HG03565 (cell line): ENCODE measurements at regions not wholly inside any gene's neighbourhood (a gene's known extent, or its start where the extent isn't known, plus 50 kb on each side); places are given as distances from the start of the nearest gene placed in this dataset.

ENCODE experiments used
- ATAC-seq: cut with Tn5 transposase; IDR thresholded peaks from one replicate; pipeline ENCODE4 v1.9.1; 2021; ENCODE audit warnings: mild to moderate bottlenecking, moderate library complexity; ENCODE audit not compliant: unreplicated experiment

GRCh38 chr5:89260254-89260653, 377.3 kb upstream of the MEF2C start:
- ATAC-seq, result no peak

GRCh38 chr5:89255845-89256463, 373.0 kb upstream of the MEF2C start:
- ATAC-seq, result no peak

- ATAC-seq, result no peak
Measured at GRCh38 chr5:89253666-89254352, 370.8 kb upstream of the MEF2C start.

DNA sequence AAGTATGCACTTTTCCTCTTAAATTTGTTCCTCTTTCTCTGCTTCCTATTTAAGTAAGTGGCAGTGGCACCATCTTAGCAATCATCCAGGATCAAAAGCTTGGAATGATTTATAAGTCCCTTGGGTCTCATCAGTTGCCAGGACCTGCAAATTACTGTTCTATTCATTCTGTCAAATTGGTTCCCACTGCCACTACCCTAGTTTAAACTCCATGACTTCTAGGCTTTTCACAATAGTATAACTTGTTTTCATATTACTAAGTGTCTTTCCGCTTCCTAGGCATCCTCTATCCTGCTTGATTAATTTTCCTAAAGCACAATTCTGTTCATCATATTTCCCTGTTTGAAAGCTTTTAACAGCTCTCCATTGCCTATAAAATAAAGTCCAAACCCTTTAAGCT, 363.9 kb upstream of the MEF2C start:
- no peak for ATAC-seq

- ATAC-seq, result no peak
Measured at GRCh38 chr5:89246252-89246651, 363.3 kb upstream of the MEF2C start.

DNA sequence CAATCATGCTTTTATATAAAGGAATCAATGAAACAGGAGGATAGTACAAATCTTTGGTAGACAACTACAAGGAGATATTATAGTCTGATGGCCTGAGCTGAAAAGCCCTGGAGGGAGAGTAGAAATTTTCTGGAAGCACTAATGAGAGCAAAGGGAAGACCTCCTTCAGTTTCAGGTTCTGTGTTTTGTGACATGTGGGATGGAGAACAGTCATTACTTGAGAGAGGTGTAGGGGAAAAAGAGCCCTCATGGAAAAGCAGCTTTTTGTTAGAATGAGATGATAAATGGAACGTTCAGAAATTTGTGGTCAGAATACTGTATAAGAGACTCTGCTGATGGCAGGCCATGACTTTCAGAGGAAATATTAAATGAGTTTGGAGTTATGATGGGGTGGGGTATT, 360.6 kb upstream of the MEF2C start:
- ATAC-seq, result no peak

DNA sequence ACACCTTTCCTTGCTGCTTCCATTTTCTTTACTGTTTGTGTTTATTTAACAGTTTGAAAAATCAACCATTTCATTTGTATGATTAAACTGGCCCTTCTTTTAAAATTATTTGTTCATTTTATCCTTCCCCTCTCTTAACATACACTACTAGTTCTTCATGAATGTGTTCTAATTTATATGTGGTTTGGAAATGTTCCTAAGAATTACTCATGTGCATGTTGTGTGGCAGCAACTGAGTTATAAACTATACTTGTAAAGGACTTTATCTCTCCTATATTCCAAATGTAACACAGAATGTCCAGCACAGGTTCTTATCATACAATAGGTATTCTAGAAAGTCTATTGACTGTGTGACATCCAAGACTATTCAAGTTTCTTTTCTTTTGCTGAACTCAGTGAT, 358.2 kb upstream of the MEF2C start:
- no peak for ATAC-seq

DNA sequence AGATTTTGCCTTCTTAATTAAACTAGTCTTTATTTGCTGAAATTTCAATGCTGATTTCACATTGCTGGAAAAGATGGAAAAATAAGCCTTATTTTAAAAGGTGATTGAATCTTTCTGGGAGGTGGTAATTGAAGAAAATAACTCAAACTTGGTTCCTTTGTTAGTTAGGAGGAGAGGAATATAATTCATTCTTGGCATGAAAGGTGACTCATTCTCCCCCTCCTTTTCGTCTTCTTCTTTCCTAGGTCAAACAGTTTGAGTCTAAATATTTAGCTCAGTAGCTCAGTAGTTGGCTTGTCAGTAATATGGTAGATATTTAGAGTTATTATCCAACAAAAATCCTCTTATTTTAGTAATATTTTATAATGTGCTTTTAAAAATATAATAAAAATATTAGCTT, 353.9 kb upstream of the MEF2C start:
- no peak for ATAC-seq

DNA sequence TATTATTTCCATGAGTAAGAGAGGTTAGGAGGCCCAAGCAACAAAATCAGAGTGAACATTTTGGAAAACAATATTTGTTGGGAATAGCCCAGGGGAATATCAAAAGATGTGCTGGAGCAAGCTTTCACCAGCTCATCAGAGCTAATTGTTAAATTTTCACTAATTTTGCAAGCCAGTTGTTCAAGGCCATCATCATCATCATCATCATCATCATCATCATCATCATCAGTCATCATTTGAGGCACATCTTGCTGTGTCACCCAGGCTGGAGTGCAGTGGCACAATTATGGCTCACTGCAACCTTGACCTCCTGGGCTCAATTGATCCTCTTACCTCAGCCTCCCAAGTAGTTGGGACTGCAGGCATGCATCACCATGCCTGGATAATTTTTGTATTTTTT, 350.5 kb upstream of the MEF2C start:
- ATAC-seq, result no peak

DNA sequence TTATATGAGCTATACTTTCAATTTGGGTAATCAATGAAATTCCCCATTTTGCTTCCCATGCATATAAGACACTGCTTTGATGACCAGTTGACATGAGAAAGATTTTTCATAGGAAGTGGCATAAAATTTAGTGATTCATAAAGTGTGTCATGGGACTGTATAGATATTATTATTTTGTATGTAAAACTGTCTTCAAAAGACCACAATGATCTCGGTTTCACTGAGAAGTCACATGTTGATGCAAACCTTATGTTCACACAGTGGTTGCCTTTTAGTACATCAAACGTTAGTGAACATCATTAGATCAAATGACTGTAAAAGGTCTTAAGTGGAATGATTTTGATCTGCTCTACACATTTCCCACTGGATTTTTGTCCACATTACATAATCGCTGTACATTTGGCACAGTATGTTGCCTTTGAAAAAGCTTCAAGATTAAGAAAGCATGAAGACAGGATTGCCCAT, 349.2 kb upstream of the MEF2C start:
- peak; percentile 92 for ATAC-seq

GRCh38 chr5:89230178-89230577, 347.2 kb upstream of the MEF2C start:
- no peak for ATAC-seq

DNA sequence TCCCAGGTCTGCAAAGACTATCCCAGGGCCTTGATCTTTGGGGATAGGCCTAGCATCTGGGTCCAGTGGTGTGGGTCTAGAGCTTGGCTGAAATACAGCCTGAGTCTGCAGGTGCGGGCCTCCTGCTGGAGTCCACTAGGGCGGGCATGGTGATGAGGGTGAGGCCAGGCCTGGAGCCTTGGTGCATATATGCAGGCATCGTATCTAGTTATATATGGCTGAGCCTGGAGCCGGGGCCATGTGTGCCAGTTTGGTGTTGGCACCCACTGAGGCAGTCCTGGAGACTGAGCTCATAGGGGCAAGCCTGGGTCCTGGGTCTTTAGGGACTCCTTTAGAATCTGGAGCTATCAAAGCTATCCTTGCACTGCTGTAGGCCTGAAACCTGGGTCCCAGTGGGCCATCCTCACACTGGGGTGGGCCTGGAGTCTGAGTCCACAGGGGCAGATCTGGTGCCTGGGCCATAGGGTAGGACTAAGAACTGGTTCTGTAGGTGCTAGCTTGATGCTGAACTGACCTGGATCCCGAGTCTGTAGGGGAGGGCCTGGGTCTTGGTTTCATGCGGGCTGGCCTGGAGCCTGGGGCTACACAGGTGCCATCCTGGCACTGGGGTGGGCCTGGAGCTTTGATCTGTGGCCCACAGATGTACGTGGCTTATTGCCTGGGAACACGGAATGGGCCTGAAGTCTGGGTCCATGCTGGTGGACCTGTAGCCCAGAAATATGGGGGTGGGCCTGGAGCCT, 346.5 kb upstream of the MEF2C start:
- no peak for ATAC-seq

DNA sequence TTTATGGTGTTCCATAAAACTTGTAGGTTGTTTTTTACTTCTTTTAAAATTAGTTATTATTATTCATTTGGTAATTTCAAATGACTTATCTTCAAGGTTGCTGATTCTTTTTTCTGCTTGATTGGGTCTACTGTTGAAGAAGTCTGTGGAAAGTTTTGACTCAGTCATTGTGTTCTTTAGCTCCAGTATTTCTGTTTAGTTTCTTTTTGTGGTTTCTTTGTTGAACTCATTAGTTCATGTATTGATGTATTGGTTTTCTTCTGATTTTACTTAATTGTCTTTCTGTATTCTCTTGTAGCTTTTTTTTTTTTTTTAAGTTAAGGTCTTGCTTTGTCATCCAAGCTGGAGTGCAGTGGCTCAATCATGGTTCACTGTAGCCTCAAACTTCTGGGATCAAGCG, 345.4 kb upstream of the MEF2C start:
- no peak for ATAC-seq

DNA sequence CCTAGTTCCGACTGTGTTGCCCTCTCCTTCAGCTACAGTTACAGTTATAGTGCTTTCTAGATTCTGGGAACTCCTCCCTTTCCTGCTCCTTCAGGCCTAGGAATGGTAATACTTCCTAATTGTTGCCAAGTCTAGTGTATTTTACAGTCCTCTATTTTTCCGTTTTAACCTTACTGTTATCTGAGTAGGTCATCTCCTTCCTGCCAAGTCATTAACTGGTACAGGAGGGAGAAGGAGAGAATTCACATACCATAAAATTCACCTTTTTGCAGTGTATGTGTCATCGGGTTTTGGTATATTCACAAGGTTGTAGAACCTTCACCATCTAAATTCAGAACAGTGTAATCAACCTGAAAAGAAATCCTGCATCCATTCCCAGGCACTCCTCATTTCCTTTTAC, 335.4 kb upstream of the MEF2C start:
- ATAC-seq, result no peak

GRCh38 chr5:89216606-89217005, 333.6 kb upstream of the MEF2C start:
- no peak for ATAC-seq

GRCh38 chr5:89213573-89213972, 330.6 kb upstream of the MEF2C start:
- no peak for ATAC-seq

DNA sequence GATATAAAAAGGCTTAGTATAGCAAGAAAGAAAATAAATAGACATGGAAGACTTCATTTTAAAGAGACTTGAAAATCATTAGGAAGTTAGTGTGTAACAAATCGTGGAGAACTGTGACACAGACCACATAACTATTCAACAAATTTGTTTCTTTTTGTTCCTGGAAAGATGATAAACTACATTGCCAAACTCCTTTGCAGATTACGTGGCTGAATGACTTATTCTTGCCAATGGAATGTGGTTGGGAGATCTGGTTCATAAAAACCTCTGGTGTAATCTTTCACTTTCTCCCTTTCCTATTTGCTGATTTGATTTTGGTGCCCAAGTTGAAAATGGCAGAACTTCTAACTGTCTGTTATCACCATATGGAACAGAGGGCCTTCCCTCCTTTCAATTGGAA, 328.9 kb upstream of the MEF2C start:
- ATAC-seq, result no peak

DNA sequence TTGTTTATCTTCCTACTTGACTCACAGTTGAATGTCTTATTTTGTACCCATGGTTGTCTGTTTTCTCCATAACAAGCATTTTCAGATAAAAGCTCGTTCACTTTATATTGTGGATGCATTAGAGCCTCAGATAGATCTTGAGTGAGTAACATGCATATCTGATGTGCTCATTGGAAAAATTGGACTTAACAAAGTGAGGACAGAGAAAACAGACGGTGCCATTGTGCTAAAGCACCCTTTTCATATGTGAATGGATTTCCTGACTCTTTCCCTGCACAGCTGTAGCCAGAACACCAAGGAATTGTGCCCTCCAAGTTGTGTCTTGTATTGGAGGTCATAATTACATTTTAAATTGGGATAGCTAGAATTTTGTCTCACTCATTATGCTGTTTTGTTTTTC, 325.8 kb upstream of the MEF2C start:
- ATAC-seq, result no peak

DNA sequence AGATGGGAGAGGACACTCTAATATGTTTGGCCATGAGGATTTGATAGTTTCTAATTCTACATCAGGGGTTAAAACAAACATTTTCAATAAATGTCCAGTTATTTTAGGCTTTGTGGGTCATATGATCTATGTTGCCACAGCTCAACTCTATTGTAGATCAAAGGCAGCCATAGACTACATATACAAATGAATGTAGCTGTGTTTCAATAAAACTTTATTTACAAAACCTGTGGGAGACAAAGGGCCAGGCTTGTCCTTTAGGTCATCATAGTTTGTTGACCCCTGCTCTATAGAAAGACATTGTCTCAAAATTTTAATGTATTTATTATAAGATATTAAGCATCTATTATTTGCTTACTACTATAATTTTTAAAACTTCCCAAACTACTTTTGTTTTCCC, 325.4 kb upstream of the MEF2C start:
- ATAC-seq, result no peak

- ATAC-seq, result no peak
Measured at GRCh38 chr5:89204756-89205155, 321.8 kb upstream of the MEF2C start.

- ATAC-seq, result no peak
Measured at GRCh38 chr5:89203611-89204010, 320.6 kb upstream of the MEF2C start.

DNA sequence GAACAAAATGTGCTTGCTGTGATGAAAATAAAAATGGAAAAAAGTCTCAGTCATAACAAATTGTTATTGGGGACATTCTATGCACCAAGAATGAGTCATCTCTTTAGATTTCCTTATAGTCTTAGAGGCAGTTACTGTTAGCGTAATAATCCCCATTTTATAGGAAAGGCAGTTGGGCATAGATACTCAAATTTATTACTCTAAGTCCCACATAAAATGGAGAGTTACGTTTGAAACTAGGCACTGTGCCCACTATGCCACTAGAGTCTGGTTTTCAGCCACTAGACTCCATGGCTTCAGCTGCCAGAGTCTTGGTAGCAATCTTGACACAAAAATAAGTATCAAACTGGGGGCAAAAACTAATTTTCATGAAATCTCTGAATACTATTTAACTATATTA, 317.9 kb upstream of the MEF2C start:
- no peak for ATAC-seq
